ENCODE measurements at regions not wholly inside any gene's neighbourhood (a gene's known extent, or its start where the extent isn't known, plus 50 kb on each side); places are given as distances from the start of the nearest gene placed in this dataset.

DNA sequence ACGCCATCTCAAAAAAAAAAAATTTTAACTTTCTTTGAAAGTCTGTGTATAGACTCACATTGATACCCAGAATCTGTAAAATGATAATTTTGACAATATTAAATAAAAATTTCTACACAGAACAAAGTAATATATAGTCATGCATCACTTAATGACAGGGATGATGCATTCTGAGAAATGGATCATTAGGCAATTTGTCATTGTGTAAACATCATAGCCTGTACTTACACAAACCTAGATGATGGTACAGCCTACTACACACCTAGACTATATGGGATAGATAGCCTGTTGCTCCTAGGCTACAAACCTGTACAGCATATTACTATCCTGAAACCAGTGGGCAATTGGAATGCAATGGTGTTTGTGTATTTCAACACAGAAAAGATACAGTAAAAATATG is 107.7 kb downstream of the BLTP1 start:
- WGBS, 2 donors (ENCODE audit: extremely low coverage in 2 of 2, insufficient read length in 2 of 2, insufficient replicate concordance in 1 of 2): no CpG with 5 or more reads among the region's 1 CpG
- H3K18ac ChIP-seq (ENCODE audit: low read length): no peak overlapping the region
- DNase-seq (ENCODE audit: low spot score): no peak
- no peak overlapping the region for H3K14ac ChIP-seq (ENCODE audit: low read length)
- H3K27me3 ChIP-seq (ENCODE audit: control insufficient read depth in 3 of 3, insufficient read depth in 3 of 3, low read depth in 1 of 3, low read length in 3 of 3): no peaks in the 10 kb centered on the region
- no peak overlapping the region for H3K4ac ChIP-seq (ENCODE audit: low read length)
- no peaks in the 10 kb centered on the region for H3K9me3 ChIP-seq (replicated peaks in 1 of 2; ENCODE audit: control insufficient read depth in 2 of 2, insufficient read depth in 1 of 2, low read depth in 1 of 2, low read length in 2 of 2)
- H3K4me3 ChIP-seq (ENCODE audit: low read length in 2 of 2): no peak overlapping the region
- no peak overlapping the region for H3K4me2 ChIP-seq (ENCODE audit: insufficient read depth, low read length, poor library complexity, severe bottlenecking)
- H2AK5ac ChIP-seq (ENCODE audit: low read depth, low read length): no peak overlapping the region
- no peaks in the 10 kb centered on the region for H3K4me1 ChIP-seq (ENCODE audit: control insufficient read depth in 2 of 2, insufficient read depth in 1 of 2, low read depth in 1 of 2, low read length in 2 of 2)
- H2BK15ac ChIP-seq (ENCODE audit: low read length): no peak overlapping the region
- H4K8ac ChIP-seq (ENCODE audit: low read depth, low read length): no peak overlapping the region
- no peak overlapping the region for H3K9ac ChIP-seq (ENCODE audit: low read depth, low read length, poor library complexity)
- H3K79me1 ChIP-seq (ENCODE audit: low read depth, low read length): no peaks in the 10 kb centered on the region
- no peak overlapping the region for H4K91ac ChIP-seq (ENCODE audit: low read depth, low read length, poor library complexity)
- no peak overlapping the region for H3K23ac ChIP-seq (ENCODE audit: low read depth, low read length, poor library complexity)
- H2BK12ac ChIP-seq (ENCODE audit: low read length): no peak overlapping the region
- H2AFZ ChIP-seq (ENCODE audit: low read length): no peak overlapping the region
- no peak overlapping the region for H3K27ac ChIP-seq (replicated peaks; ENCODE audit: low read length)
- H3K36me3 ChIP-seq (replicated peaks in 1 of 2; ENCODE audit: control insufficient read depth in 2 of 2, insufficient read depth in 2 of 2, low read length in 2 of 2): peaks cover 8 to 77% of the 10 kb centered on the region in 2 donors
- H2BK120ac ChIP-seq (ENCODE audit: low read depth, low read length): no peak overlapping the region
- no peak overlapping the region for H2BK5ac ChIP-seq (ENCODE audit: low read length)

DNA sequence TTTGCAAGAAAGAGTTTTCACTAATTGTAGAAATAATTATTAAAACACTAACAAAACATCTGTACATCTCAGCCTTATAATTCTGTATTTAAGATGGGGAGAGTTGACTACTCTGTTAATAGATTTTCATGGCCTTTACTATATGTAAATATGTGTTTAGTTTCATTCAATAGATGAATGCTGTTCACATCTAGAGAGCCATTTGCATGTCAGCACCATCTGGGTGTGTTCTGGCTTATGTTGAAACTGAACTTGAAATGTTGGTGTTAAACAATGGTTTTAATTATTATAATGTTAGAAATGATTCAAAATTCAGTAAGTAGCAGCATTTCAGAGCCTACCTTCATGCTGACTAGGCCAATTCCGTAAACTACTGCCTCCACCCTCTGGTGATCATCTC is 102.5 kb upstream of the ADAD1 start:
- Histone ChIP-seq H2BK15ac (ENCODE audit: low read length) (no peak overlapping the region), H3K9ac (ENCODE audit: low read depth, low read length, poor library complexity) (no peak overlapping the region), H4K8ac (ENCODE audit: low read depth, low read length) (no peak overlapping the region), H3K4me1 (ENCODE audit: control insufficient read depth in 2 of 2, insufficient read depth in 1 of 2, low read depth in 1 of 2, low read length in 2 of 2) (no peaks in the 10 kb centered on the region), H3K27me3 (ENCODE audit: control insufficient read depth in 3 of 3, insufficient read depth in 3 of 3, low read depth in 1 of 3, low read length in 3 of 3) (no peaks in the 10 kb centered on the region), H2AK5ac (ENCODE audit: low read depth, low read length) (no peak overlapping the region), H3K14ac (ENCODE audit: low read length) (no peak overlapping the region), H2BK12ac (ENCODE audit: low read length) (no peak overlapping the region), H2AFZ (ENCODE audit: low read length) (no peak overlapping the region), H3K27ac (replicated peaks; ENCODE audit: low read length) (no peak overlapping the region), H2BK120ac (ENCODE audit: low read depth, low read length) (no peak overlapping the region), H3K4me3 (ENCODE audit: low read length in 2 of 2) (no peak overlapping the region), H2BK5ac (ENCODE audit: low read length) (no peak overlapping the region), H3K9me3 (replicated peaks in 1 of 2; ENCODE audit: control insufficient read depth in 2 of 2, insufficient read depth in 1 of 2, low read depth in 1 of 2, low read length in 2 of 2) (no peaks in the 10 kb centered on the region), H3K36me3 (replicated peaks in 1 of 2; ENCODE audit: control insufficient read depth in 2 of 2, insufficient read depth in 2 of 2, low read length in 2 of 2) (peaks cover 0 to 64% of the 10 kb centered on the region in 2 donors), H3K18ac (ENCODE audit: low read length) (no peak overlapping the region), H3K79me1 (ENCODE audit: low read depth, low read length) (no peaks in the 10 kb centered on the region), H3K4me2 (ENCODE audit: insufficient read depth, low read length, poor library complexity, severe bottlenecking) (no peak overlapping the region), H3K23ac (ENCODE audit: low read depth, low read length, poor library complexity) (no peak overlapping the region), H3K4ac (ENCODE audit: low read length) (no peak overlapping the region), H4K91ac (ENCODE audit: low read depth, low read length, poor library complexity) (no peak overlapping the region)
- no peak for DNase-seq (ENCODE audit: low spot score)
- no CpG with 5 or more reads among the region's 1 CpG for WGBS, 2 donors (ENCODE audit: extremely low coverage in 2 of 2, insufficient read length in 2 of 2, insufficient replicate concordance in 1 of 2)

- Histone ChIP-seq H3K14ac (ENCODE audit: low read length) (no peak overlapping the region), H3K4me3 (ENCODE audit: low read length in 2 of 2) (no peak overlapping the region), H3K36me3 (replicated peaks in 1 of 2; ENCODE audit: control insufficient read depth in 2 of 2, insufficient read depth in 2 of 2, low read length in 2 of 2) (peaks cover 0 to 58% of the 10 kb centered on the region in 2 donors), H3K27ac (replicated peaks; ENCODE audit: low read length) (no peak overlapping the region), H2BK12ac (ENCODE audit: low read length) (no peak overlapping the region), H3K23ac (ENCODE audit: low read depth, low read length, poor library complexity) (no peak overlapping the region), H2BK15ac (ENCODE audit: low read length) (no peak overlapping the region), H3K27me3 (ENCODE audit: control insufficient read depth in 3 of 3, insufficient read depth in 3 of 3, low read depth in 1 of 3, low read length in 3 of 3) (no peaks in the 10 kb centered on the region), H3K18ac (ENCODE audit: low read length) (no peak overlapping the region), H3K79me1 (ENCODE audit: low read depth, low read length) (no peaks in the 10 kb centered on the region), H2AFZ (ENCODE audit: low read length) (no peak overlapping the region), H2BK120ac (ENCODE audit: low read depth, low read length) (no peak overlapping the region), H4K91ac (ENCODE audit: low read depth, low read length, poor library complexity) (no peak overlapping the region), H2AK5ac (ENCODE audit: low read depth, low read length) (no peak overlapping the region), H2BK5ac (ENCODE audit: low read length) (no peak overlapping the region), H3K9ac (ENCODE audit: low read depth, low read length, poor library complexity) (no peak overlapping the region), H3K4me1 (ENCODE audit: control insufficient read depth in 2 of 2, insufficient read depth in 1 of 2, low read depth in 1 of 2, low read length in 2 of 2) (no peaks in the 10 kb centered on the region), H3K9me3 (replicated peaks in 1 of 2; ENCODE audit: control insufficient read depth in 2 of 2, insufficient read depth in 1 of 2, low read depth in 1 of 2, low read length in 2 of 2) (no peaks in the 10 kb centered on the region), H3K4me2 (ENCODE audit: insufficient read depth, low read length, poor library complexity, severe bottlenecking) (no peak overlapping the region), H4K8ac (ENCODE audit: low read depth, low read length) (no peak overlapping the region), H3K4ac (ENCODE audit: low read length) (no peak overlapping the region)
- no peak for DNase-seq (ENCODE audit: low spot score)
- no CpG with 5 or more reads among the region's 1 CpG for WGBS, 2 donors (ENCODE audit: extremely low coverage in 2 of 2, insufficient read length in 2 of 2, insufficient replicate concordance in 1 of 2)
Measured at GRCh38 chr4:122278976-122279375, 99.8 kb upstream of the ADAD1 start.

GRCh38 chr4:122279670-122280069 is 99.1 kb upstream of the ADAD1 start:
- Histone ChIP-seq H3K9me3 (replicated peaks in 1 of 2; ENCODE audit: control insufficient read depth in 2 of 2, insufficient read depth in 1 of 2, low read depth in 1 of 2, low read length in 2 of 2) (no peaks in the 10 kb centered on the region), H2BK5ac (ENCODE audit: low read length) (no peak overlapping the region), H3K9ac (ENCODE audit: low read depth, low read length, poor library complexity) (no peak overlapping the region), H3K23ac (ENCODE audit: low read depth, low read length, poor library complexity) (no peak overlapping the region), H4K91ac (ENCODE audit: low read depth, low read length, poor library complexity) (no peak overlapping the region), H3K36me3 (replicated peaks in 1 of 2; ENCODE audit: control insufficient read depth in 2 of 2, insufficient read depth in 2 of 2, low read length in 2 of 2) (peaks cover 0 to 53% of the 10 kb centered on the region in 2 donors), H2AK5ac (ENCODE audit: low read depth, low read length) (no peak overlapping the region), H3K4ac (ENCODE audit: low read length) (no peak overlapping the region), H3K14ac (ENCODE audit: low read length) (no peak overlapping the region), H3K79me1 (ENCODE audit: low read depth, low read length) (no peaks in the 10 kb centered on the region), H2BK15ac (ENCODE audit: low read length) (no peak overlapping the region), H3K4me1 (ENCODE audit: control insufficient read depth in 2 of 2, insufficient read depth in 1 of 2, low read depth in 1 of 2, low read length in 2 of 2) (no peaks in the 10 kb centered on the region), H4K8ac (ENCODE audit: low read depth, low read length) (no peak overlapping the region), H2AFZ (ENCODE audit: low read length) (no peak overlapping the region), H3K27me3 (ENCODE audit: control insufficient read depth in 3 of 3, insufficient read depth in 3 of 3, low read depth in 1 of 3, low read length in 3 of 3) (no peaks in the 10 kb centered on the region), H3K27ac (replicated peaks; ENCODE audit: low read length) (no peak overlapping the region), H3K18ac (ENCODE audit: low read length) (no peak overlapping the region), H3K4me3 (ENCODE audit: low read length in 2 of 2) (no peak overlapping the region), H2BK120ac (ENCODE audit: low read depth, low read length) (no peak overlapping the region), H2BK12ac (ENCODE audit: low read length) (no peak overlapping the region), H3K4me2 (ENCODE audit: insufficient read depth, low read length, poor library complexity, severe bottlenecking) (no peak overlapping the region)
- WGBS, 2 donors (ENCODE audit: extremely low coverage in 2 of 2, insufficient read length in 2 of 2, insufficient replicate concordance in 1 of 2): no CpG with 5 or more reads among the region's 2 CpGs
- DNase-seq (ENCODE audit: low spot score): no peak

Measured in neuronal stem cell (in vitro differentiated cells).